ENCODE measurements at regions not wholly inside any gene's neighbourhood (a gene's known extent, or its start where the extent isn't known, plus 50 kb on each side); places are given as distances from the start of the nearest gene placed in this dataset.
"Not testable (repeated sequence)": the region's sequence is repeated elsewhere in the genome, so short reads cannot be mapped to it uniquely, and the experiment has no call there.

DNA sequence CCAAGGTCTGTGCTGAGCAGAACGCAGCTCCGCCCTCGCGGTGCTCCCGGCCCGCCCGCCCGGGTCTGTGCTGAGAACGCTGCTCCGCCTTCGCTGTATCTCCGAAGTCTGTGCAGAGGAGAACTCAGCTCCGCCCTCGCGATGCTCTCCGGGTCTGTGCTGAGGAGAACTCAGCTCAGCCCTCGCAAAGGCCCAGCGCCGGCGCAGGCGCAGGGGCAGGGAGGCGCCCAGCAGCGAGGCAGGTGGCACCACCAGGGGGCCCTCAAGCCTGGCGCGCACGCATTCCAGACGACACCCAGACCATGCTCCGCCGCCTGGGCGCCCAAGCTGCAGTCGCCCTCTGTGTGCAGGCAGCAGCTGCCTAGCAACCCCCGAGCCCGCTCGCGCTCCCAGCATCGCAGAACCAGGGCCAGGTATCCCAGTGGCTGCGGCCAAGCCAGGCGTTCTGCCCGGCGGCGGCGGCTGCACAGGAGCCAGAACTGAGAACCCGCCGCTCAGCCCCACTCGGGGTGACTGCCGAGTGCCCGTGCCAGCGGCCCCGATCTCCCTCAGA, 672.1 kb upstream of the DEFB115 start:
- TF ChIP-seq, protein P1, sequence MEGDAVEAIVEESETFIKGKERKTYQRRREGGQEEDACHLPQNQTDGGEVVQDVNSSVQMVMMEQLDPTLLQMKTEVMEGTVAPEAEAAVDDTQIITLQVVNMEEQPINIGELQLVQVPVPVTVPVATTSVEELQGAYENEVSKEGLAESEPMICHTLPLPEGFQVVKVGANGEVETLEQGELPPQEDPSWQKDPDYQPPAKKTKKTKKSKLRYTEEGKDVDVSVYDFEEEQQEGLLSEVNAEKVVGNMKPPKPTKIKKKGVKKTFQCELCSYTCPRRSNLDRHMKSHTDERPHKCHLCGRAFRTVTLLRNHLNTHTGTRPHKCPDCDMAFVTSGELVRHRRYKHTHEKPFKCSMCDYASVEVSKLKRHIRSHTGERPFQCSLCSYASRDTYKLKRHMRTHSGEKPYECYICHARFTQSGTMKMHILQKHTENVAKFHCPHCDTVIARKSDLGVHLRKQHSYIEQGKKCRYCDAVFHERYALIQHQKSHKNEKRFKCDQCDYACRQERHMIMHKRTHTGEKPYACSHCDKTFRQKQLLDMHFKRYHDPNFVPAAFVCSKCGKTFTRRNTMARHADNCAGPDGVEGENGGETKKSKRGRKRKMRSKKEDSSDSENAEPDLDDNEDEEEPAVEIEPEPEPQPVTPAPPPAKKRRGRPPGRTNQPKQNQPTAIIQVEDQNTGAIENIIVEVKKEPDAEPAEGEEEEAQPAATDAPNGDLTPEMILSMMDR (IDR thresholded peaks at IDR 0.05 in 4 of 5, conservative IDR thresholded peaks at IDR 0.05 in 1 of 5): peak in 4 of 5 experiments; percentile 34 to 61 (median 51)
- not testable (repeated sequence) for TF ChIP-seq POLR2A (IDR thresholded peaks at IDR 0.05)

Data from gastrocnemius medialis (tissue), 4 donors.